NCI-H1436 (cell line): ENCODE measurements at regions not wholly inside any gene's neighbourhood (a gene's known extent, or its start where the extent isn't known, plus 50 kb on each side); places are given as distances from the start of the nearest gene placed in this dataset.
"Not testable (repeated sequence)": the region's sequence is repeated elsewhere in the genome, so short reads cannot be mapped to it uniquely, and the experiment has no call there.

Experiments
- DNase-seq: peaks from one replicate; lab custom pipeline; 2025; lab: John Stamatoyannopoulos, UW

DNA sequence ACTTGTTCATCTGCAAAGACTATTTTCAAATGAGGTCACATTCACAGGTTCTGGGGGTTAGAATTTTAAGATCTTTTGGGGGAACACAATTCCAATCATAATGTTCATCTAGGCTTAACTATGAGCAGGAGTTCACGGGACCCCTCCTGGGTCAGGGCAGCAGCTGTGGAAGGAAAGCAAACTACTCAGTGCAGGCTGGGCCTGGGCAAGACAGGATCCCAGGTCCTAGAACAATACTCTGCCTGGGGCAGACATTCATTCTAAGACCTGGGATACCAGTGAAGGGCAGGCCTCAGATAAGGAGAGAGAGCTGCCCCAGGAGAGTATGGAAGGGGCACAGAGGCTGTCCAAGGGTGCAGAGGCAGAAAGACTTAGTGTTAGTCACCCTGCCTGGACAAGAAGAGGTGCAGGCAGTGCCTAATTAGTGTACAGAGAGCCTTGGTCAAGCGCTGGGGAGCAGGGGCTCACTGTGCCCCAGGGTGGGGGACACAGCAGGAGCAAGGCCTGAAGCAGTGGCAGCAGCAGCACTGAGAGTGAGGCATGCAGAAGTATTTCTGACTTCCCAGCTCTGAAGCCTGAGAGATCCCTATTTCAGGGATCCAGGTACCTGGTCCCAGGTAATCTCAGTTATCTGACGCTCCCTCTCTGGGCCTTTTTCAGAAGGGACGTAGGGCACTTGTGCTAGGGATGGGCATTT lies 123.0 kb upstream of the MAMLD1 start:
- no peak for DNase-seq

DNA sequence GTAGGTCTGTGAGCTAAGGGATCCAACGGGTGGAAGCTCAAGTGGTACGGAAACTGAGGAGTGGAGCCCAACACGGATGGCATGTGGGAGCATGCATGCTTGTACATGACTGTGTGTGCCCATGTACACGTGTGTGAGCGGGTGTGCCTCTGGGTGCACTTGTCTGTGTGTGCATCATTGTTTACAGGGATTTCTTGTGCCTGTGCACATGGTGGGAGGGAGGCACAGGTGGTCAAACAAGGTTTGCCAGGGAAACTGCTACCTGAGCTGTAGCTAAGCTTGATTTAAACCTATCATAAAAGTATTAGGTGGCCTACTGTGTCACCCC lies 122.5 kb upstream of the MAMLD1 start:
- DNase-seq: no peak

DNA sequence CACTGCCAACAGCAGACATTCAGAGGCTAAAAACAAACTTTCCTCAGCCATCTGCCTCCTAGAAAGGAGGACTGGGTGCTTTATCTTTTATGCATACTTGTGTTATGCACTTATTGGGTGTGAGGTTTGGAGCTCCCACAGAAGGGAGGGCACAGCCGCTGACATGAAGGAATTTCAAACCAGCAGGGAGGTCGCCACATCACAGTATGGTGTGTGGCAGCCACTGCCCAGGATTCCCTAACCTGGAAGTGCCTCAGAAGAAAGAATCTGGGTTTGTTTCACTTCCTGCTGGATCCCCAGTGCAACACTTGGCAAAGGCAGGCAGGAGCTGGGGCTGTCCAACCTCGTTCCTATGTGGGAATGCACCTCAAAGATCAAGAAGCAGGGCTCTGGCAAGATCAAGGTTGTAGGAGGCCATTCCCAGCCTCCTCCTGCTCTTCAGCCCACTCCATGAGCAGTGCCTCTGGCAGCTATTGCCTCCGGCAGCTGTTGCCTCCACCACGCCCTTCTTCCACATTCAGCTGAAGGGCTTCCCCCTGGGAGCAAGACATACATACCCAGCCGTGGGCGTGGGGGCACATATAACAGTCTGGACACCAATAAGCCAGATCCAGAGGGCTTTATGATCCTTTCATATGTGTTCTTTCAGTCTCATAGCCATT lies 109.0 kb upstream of the MAMLD1 start:
- no peak for DNase-seq

GRCh38 chrX:150254909-150255308 lies 108.2 kb upstream of the MAMLD1 start:
- DNase-seq: no peak

- DNase-seq: no peak
These were observed 107.4 kb upstream of the MAMLD1 start for GRCh38 chrX:150255441-150256296.

DNA sequence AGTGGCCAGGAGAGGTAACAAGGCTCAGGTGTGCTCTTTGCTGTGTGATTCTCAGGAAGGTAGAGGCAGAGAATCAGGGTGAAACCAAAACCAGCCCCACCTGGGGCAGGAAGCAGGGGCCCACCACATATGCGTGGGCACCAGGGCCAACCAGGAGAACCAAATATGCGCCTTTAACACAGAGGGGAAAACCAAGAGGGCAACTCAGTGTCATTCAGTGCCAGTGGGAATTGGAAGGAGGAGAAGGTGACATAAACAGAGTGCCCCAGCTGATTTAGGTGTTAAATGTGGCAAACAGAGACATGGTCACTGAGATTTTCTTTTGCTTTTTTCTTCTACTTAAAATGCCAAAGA lies 106.8 kb upstream of the MAMLD1 start:
- no peak for DNase-seq

DNA sequence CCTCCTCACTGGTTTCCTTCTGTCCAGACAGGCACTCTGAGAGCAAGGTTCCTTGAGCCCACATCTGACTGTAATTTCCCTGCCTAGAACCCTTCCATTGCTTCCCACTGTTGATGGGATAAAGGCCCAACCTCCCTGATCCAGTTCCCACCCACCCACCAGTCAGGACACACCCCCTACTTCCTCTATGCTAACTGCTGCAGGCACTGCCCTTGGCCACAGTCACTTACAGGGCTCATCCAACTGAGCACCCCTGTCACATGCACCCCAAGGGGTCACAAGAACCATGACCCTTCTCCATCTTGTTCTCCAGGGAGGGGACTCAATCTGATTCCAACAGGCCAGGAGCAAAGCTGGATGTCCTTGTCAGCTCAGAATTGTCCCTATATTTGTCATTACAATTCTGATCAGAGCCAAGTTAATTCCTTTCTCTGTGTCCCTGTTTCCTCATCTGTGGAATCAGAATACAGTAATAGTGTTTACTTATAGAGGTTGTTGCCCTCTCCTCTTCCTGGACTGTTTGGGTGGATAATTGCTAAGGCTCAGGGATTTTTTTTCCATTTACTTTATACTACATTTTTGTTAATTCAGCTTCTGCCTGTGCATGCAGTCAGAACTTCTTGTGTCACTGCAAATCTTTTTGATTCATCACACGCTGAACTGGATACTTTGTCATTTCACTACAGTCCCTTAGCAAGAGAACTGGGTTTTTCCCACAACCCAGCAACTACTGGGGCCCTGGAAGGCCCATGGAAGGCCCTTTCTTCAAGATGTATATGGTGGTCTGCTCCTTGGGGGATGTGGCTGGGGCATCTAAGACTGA lies 105.6 kb upstream of the MAMLD1 start:
- DNase-seq: no peak

GRCh38 chrX:150258176-150258425 lies 105.0 kb upstream of the MAMLD1 start:
- DNase-seq: no peak

DNA sequence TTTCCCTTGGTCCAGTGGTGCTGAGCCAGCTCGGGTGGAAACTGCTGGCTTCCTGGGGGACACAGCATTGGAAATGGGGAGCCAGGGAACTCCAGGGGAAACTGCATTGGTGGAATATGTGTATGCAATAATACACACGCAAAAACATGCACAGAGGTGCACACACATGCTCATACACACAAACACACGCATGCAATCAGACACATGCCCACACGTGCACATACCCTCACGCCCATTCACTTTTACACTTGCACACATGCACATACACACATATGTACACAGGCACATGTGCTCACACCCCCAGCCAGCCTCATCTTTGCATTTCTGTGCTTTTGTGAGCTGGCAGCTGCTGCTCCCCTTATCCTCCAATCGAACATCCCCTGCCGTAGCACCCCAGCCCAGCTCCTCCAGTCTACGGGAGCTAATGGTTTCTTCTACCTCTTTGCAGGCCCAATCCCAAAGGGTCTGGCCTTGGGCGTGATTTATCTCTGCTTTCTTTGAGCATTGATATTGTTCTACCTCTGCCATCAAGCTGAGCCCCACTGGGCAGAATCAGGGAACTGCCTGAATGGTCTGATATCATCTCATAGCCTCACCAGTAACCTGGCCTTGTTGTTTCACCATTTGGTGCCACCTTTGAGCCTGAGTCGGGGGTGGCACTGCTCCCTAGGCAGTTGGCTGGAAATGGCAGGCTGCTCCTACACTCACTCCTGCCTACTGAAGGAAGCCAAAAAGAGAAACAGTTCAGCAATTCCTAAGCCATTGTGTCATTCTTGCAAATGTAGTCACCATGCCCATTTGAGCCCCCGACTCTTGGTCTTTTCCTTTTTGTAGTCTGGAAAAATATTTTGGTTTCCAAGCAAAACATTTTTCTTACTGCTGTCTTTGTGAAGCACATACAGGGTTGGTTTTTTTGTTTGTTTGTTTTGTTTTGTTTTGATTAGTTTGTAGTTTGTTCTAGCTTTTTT lies 104.4 kb upstream of the MAMLD1 start:
- DNase-seq: no peak

DNA sequence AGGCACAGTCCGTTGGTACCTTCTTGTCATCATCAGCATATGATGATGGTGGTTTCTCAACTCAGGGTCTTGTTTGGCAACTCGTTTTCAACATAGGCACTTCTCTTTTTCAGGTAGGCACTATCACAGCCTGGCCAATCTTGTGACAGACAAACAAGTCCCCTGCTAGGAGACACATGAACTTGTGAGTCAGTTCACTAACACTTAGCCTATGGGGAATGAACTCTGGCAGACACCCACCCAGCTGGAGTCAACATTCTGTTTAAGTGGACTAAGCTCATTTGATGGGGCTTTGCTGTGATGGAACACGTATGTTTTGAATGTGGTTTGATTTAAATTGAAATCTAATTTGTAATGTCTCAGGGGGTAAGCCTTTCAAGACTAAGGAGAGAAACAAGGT lies 100.7 kb upstream of the MAMLD1 start:
- no peak for DNase-seq

GRCh38 chrX:150268839-150269355 lies 94.2 kb upstream of the MAMLD1 start:
- DNase-seq: no peak

DNA sequence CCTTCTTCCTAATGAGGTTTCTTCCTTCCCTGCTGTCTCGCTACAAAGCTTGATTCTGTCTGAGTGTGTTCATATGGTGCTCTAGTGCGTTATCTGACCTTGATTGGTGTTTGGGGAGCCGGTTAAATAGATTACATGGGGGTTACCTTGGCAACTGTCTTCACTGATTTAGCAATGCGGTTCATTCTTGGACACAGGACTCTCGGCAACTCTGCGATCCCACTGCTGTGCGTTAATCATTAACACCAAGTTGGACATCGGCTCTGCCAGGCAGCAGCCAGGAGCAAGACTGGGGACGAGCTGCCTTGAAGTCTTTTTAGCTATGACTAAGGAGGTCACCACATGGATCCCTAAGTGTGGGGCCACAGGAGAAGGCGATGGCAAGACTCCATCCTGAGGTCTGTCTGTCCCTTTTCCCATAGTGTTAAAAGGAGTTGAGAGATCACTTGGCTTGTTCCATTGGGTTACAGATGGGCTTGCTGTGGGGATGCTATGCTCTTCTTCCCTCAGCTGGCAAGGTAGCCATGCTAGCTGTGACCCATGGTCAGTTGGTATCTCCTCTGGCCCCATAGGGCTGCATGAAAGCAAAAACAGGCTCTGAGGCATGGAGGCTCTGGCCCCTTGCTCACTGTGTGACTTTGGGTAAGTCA lies 93.4 kb upstream of the MAMLD1 start:
- DNase-seq: no peak

- DNase-seq: no peak
These were observed 92.5 kb upstream of the MAMLD1 start for GRCh38 chrX:150270622-150271021.

DNA sequence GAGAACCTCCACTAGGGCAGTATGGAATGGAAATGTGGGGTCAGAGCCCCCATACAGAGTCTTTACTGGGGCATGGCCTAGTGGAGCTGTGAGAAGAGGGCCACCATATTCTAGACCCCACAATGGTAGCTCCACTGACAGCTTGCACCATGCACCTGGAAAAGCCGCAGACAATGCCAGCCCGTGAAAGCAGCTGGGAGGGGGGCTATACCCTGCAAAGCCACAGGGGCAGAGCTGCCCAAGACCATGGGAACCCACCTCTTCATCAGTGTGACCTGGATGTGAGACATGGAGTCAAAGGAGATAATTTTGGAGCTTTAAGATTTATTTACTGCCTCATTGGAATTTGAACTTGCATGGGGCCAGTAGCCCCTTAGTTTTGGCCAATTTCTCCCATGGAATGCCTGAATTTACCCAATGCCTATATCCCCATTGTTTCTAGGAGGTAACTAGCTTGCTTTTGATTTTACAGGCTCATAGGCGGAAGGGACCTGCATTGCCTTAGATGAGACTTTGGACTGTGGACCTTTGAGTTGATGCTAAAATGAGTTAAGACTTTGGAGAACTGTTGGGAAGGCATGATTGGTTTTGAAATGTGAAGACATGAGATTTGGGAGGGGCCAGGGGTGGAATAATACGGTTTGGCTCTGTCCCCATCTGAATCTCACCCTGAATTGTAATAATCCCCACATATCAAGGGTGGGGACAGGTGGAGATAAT lies 89.4 kb upstream of the MAMLD1 start:
- DNase-seq: not testable (repeated sequence)

DNA sequence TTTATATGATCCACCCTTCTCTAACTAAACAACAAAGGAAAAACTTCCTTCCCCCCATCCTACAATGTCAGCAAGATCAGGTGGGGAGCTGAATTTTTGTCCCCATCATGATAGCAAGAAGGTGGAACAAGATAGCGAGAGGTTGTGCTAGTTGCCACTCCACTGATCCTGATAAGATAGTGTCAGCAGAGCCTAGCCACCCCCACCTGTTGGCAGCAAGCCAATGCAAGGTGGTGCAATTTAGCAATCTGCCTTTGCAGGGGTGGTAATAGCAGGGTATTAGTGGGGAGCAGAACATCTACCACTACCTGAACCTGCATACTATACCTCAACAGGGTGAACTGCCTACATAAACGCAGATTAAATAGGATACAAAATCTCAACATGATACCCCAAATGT lies 80.2 kb upstream of the MAMLD1 start:
- DNase-seq: no peak

DNA sequence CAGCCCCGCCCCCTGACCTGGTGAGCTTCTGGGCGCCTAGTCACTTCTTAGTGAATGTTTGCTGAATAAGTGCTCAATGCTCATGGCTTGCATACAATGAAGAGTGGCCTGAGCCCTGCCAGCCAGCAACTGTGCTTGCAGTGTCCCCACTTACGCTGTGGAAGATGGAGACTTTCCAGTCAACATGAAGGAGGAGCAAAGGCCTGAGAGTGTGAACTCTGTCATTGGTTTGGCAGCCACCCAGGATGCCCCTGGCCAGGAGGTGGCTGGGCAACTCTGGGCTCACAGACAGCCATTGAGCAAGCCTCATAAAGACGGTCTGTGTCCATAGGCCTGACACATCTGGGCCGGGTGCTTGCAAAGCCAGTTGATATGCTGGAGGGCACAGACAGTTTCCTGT lies 72.1 kb upstream of the MAMLD1 start:
- no peak for DNase-seq

- DNase-seq: no peak
These were observed 69.7 kb upstream of the MAMLD1 start for GRCh38 chrX:150293311-150294013.

DNA sequence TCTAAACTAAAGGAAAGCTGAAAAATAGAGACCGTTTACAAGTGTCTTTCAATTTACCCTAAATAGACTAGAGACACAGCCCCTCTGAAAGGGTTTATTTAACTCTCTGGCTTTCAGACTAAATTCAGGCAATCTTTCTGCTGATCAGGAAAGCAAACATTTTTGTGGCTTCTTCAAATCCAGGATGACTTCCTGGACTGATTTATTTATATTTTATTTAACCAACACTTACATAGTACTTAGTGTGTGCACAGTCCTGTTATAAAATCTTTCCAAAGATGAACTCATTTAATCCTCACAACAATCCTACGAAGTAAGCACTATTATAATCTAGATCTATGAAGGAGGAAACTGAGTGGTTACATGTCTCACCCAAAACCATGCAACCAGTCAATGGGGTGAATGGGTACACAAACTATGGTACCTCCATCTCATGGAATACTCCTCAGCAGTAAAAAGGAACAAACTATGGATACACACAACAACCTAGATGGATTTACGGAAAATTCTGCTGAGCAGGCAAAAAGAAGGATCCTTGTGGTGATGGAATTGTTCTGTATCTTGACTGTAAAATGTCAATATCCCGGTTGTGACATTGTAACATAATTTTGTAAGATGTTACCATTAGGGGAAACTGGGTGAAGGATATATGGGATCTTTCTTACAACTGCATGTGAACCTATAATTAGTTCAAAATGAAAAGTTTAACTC lies 64.1 kb upstream of the MAMLD1 start:
- no peak for DNase-seq

DNA sequence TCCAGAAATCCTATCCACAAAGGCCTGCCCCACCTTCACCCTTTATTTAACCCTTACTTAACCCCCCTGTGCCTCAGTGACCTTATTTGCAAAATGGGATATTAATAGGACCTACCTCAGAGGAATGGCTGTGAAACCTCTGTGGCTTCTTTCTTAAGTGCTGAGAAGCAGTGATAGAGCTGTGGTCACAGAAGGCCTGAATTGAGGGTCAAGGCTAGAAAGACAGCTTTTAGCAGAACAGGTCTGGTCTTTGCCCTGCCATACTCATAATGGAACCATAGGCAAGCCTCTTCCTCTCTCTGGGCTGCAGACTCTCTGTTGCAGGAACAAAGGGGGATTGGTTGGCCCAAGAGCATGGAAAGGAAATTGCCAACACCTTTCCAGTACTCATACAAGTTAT lies 63.5 kb upstream of the MAMLD1 start:
- DNase-seq: no peak
